Stomach (tissue), 4 donors: ENCODE measurements at regions not wholly inside any gene's neighbourhood (a gene's known extent, or its start where the extent isn't known, plus 50 kb on each side); places are given as distances from the start of the nearest gene placed in this dataset.

Source experiments
- POLR2A ChIP-seq, 4 donors: fragments of 450-650 bp; IDR thresholded peaks; one replicate each; pipeline ENCODE4 v1.6.1; 2016; ENCODE audit warnings: antibody characterized with exemption in 4 of 4, control low read depth in 2 of 4, mild to moderate bottlenecking in 1 of 4, moderate library complexity in 1 of 4
- POLR2AphosphoS5 ChIP-seq, 3 donors: sonication (generic); formaldehyde crosslinking; IDR thresholded peaks; one replicate each; pipeline ENCODE4 v1.6.1; 2016; ENCODE audit warnings: antibody characterized with exemption in 3 of 3
- TF ChIP-seq, protein P1 (sequence below), 7 experiments: fragments of 450-650 bp in 4 of 7; fragments of 200-600 bp in 3 of 7; sonication (generic) in 3 of 7; IDR thresholded peaks; one replicate each; pipeline ENCODE4 v1.5.1; 2016 to 2019; ENCODE audit warnings: antibody characterized with exemption in 7 of 7, control low read depth in 2 of 7, mild to moderate bottlenecking in 1 of 7

DNA sequence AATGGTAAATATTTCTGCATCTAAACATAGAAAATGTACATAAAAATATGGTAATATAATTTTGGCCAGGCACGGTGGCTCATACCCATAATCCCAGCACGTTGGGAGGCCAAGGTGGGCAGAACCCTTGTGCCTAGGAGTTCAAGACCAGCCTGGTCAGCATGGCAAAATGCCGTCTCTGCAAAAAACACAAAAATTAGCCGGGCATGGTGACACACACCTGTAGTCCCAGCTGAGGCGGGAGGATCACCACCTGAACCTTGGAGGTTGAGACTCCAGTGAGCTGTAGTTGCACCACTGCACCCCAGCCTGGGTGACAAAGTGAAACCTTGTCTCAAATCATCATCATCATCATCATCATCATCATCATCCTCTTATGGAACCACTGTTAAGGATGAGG is 230.6 kb upstream of the NCAM1 start:
- TF ChIP-seq, protein P1, sequence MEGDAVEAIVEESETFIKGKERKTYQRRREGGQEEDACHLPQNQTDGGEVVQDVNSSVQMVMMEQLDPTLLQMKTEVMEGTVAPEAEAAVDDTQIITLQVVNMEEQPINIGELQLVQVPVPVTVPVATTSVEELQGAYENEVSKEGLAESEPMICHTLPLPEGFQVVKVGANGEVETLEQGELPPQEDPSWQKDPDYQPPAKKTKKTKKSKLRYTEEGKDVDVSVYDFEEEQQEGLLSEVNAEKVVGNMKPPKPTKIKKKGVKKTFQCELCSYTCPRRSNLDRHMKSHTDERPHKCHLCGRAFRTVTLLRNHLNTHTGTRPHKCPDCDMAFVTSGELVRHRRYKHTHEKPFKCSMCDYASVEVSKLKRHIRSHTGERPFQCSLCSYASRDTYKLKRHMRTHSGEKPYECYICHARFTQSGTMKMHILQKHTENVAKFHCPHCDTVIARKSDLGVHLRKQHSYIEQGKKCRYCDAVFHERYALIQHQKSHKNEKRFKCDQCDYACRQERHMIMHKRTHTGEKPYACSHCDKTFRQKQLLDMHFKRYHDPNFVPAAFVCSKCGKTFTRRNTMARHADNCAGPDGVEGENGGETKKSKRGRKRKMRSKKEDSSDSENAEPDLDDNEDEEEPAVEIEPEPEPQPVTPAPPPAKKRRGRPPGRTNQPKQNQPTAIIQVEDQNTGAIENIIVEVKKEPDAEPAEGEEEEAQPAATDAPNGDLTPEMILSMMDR (IDR thresholded peaks at IDR 0.05): no peak
- TF ChIP-seq POLR2A (IDR thresholded peaks at IDR 0.05) (no peak), POLR2AphosphoS5 (IDR thresholded peaks at IDR 0.05) (no peak)
